ENCODE measurements at regions not wholly inside any gene's neighbourhood (a gene's known extent, or its start where the extent isn't known, plus 50 kb on each side); places are given as distances from the start of the nearest gene placed in this dataset.

DNA sequence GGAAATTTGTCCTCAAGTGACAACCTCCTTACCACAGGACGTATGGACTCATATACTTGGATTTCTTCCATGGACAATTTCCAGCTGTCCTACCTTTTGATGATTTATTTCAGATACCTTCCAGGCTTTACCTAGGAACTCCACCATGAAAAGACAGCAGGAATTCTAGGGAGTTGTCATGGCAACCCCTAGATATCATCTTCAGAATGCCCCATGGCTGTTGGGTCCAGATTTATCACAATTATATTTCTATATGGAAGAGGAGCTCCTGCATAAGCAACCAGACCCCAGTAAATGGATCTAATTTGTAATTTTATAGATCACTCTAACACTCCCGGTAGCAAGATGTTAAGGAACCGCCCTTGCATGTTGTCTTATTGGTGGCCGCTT, 102.3 kb upstream of the ZNF521 start:
- no peaks in the 10 kb centered on the region; a peak in 1 of 4 replicates for H3K9me3 ChIP-seq (ENCODE audit: control insufficient read depth in 1 of 2, insufficient read depth in 1 of 2, low read depth in 1 of 2, low read length in 2 of 2)
- intact Hi-C loops (cut with micrococcal nuclease): no loop called here
- no peaks in the 10 kb centered on the region for H3K27me3 ChIP-seq (ENCODE audit: insufficient read depth, low read length)
- TF ChIP-seq, protein P1, sequence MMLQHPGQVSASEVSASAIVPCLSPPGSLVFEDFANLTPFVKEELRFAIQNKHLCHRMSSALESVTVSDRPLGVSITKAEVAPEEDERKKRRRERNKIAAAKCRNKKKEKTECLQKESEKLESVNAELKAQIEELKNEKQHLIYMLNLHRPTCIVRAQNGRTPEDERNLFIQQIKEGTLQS (IDR thresholded peaks at IDR 0.05): no peak
- TF ChIP-seq SIN3A (IDR thresholded peaks at IDR 0.05; ENCODE audit: low read depth): no peak
- BruUV-seq (replicated peaks): no TSS peak
- ChIA-PET CTCF (no interaction called here), POLR2A (no interaction called here), RAD21 (ENCODE audit: low non-redundant PET in 1 of 2, low total read pairs in 2 of 2, uncharacterized antibody in 2 of 2, unreplicated experiment in 2 of 2) (no interaction called here)
- H3K9ac ChIP-seq (ENCODE audit: low read length): no peak overlapping the region
- no peak overlapping the region for H3K4me2 ChIP-seq (ENCODE audit: low read length)
- H2AFZ ChIP-seq (ENCODE audit: low read depth, low read length, poor library complexity, severe bottlenecking): no peak overlapping the region
- H3K4me3 ChIP-seq (replicated peaks in 1 of 2; ENCODE audit: low read depth in 1 of 2, low read length in 2 of 2): no peak overlapping the region
- no peak for DNase-seq (ENCODE audit: low read depth, low spot score)
- H3K79me2 ChIP-seq (ENCODE audit: insufficient read depth, low read length): no peaks in the 10 kb centered on the region
- no peaks in the 10 kb centered on the region for H3K9me2 ChIP-seq (ENCODE audit: insufficient read depth)
- no peaks in the 10 kb centered on the region for H4K20me1 ChIP-seq (ENCODE audit: insufficient read depth)
- no peaks in the 10 kb centered on the region for H3K4me1 ChIP-seq (ENCODE audit: control insufficient read depth in 1 of 2, insufficient read depth in 2 of 2, low read length in 2 of 2)
- no peak overlapping the region for H3K27ac ChIP-seq (ENCODE audit: low read depth, low read length)
- ATAC-seq: no peak
- H3K36me3 ChIP-seq (ENCODE audit: control insufficient read depth in 1 of 2, insufficient read depth in 2 of 2, low read length in 2 of 2): no peaks in the 10 kb centered on the region

DNA sequence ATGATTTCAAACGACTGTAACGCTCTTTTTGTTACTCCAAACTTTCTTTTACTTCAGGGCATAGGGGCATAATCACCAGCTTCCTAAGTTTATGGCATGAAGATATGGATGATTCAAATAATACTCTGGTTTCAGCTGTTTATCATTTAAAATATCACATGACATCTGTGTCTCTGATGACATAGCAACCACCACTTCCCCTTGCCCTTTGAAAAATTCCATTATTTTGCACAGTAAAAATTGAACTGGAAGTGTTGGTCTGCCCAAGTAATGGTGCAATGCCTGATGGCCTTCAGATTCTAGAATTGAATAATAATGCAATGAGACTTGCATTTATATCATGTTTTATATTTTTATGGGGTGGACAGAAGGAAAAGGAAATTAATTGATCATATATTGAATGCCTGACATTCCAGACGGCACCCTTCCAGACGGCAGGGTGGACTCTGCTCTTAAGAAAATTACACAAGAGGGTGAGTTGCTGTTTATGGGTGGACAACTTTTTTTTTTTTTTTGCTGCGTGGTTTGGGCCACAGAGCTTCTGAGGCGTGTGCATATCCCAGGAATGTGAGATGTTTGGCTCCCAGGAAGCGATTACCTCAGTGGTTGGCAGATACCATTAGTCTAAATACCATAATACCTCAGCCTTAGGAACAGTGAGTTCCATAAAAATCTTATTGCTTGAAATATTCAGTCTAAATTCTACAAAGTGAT, 101.7 kb upstream of the ZNF521 start:
- ATAC-seq (no peak), DNase-seq (ENCODE audit: low read depth, low spot score) (no peak)
- no peaks in the 10 kb centered on the region for H3K27me3 ChIP-seq (ENCODE audit: insufficient read depth, low read length)
- H3K9me2 ChIP-seq (ENCODE audit: insufficient read depth): no peaks in the 10 kb centered on the region
- no peaks in the 10 kb centered on the region for H3K79me2 ChIP-seq (ENCODE audit: insufficient read depth, low read length)
- TF ChIP-seq ELF1 (IDR thresholded peaks at IDR 0.05; ENCODE audit: borderline replicate concordance, low read depth) (no peak), CEBPB (IDR thresholded peaks at IDR 0.05; ENCODE audit: low read depth) (no peak), POLR2A (IDR thresholded peaks at IDR 0.05; ENCODE audit: borderline replicate concordance, extremely low read depth, insufficient read depth, insufficient read length) (no peak)
- no TSS peak for BruUV-seq (replicated peaks)
- H2AFZ ChIP-seq (ENCODE audit: low read depth, low read length, poor library complexity, severe bottlenecking): no peak overlapping the region
- no peak overlapping the region for H3K4me2 ChIP-seq (ENCODE audit: low read length)
- no peak overlapping the region for H3K4me3 ChIP-seq (replicated peaks in 1 of 2; ENCODE audit: low read depth in 1 of 2, low read length in 2 of 2)
- ChIA-PET RAD21 (ENCODE audit: low non-redundant PET in 1 of 2, low total read pairs in 2 of 2, uncharacterized antibody in 2 of 2, unreplicated experiment in 2 of 2) (no interaction called here), POLR2A (no interaction called here), CTCF (no interaction called here)
- H3K27ac ChIP-seq (ENCODE audit: low read depth, low read length): no peak overlapping the region
- H3K36me3 ChIP-seq (ENCODE audit: control insufficient read depth in 1 of 2, insufficient read depth in 2 of 2, low read length in 2 of 2): no peaks in the 10 kb centered on the region
- intact Hi-C loops (cut with micrococcal nuclease): no loop called here
- H3K4me1 ChIP-seq (ENCODE audit: control insufficient read depth in 1 of 2, insufficient read depth in 2 of 2, low read length in 2 of 2): no peaks in the 10 kb centered on the region
- no peak overlapping the region for H3K9ac ChIP-seq (ENCODE audit: low read length)
- no peaks in the 10 kb centered on the region; a peak in 1 of 4 replicates for H3K9me3 ChIP-seq (ENCODE audit: control insufficient read depth in 1 of 2, insufficient read depth in 1 of 2, low read depth in 1 of 2, low read length in 2 of 2)
- H4K20me1 ChIP-seq (ENCODE audit: insufficient read depth): no peaks in the 10 kb centered on the region

All from HCT116 (cell line).